Thoracic aorta (tissue), 2 donors: ENCODE measurements at regions not wholly inside any gene's neighbourhood (a gene's known extent, or its start where the extent isn't known, plus 50 kb on each side); places are given as distances from the start of the nearest gene placed in this dataset.

Experiments used
- ATAC-seq: fragments of 150-250 bp; one replicate; pipeline ENCODE4 v1.8.0; 2017; ENCODE audit warnings: low read depth; ENCODE audit not compliant: insufficient number of reproducible peaks, low FRiP score
- DNase-seq: peaks from one replicate; pipeline ENCODE4 v3.0.0-alpha.2; 2020; ENCODE audit warnings: low spot score
- H3K27ac ChIP-seq, 2 donors: fragments of 200-600 bp; sonication (generic); 1 replicate in 1 of 2; 2 replicates in 1 of 2; pipeline ENCODE4 v1.5.1; 2016; ENCODE audit warnings: mild to moderate bottlenecking in 2 of 2, moderate library complexity in 2 of 2
- H3K27me3 ChIP-seq: fragments of 200-600 bp; sonication (generic); replicated peaks from 2 replicates; pipeline ENCODE4 v1.6.0; 2016; ENCODE audit warnings: mild to moderate bottlenecking; ENCODE audit not compliant: insufficient read depth
- H3K36me3 ChIP-seq: fragments of 200-600 bp; sonication (generic); one replicate; pipeline ENCODE4 v1.5.1; 2016
- H3K4me1 ChIP-seq, 2 donors: fragments of 200-600 bp; sonication (generic); 1 replicate in 1 of 2; 2 replicates in 1 of 2; pipeline versions ENCODE4 v1.5.1 to v1.6.0; 2016; ENCODE audit warnings: low read depth in 2 of 2, mild to moderate bottlenecking in 1 of 2; ENCODE audit not compliant: control insufficient read depth in 1 of 2
- H3K4me3 ChIP-seq: fragments of 200-600 bp; sonication (generic); 2 replicates; pipeline ENCODE4 v1.5.1; 2016; ENCODE audit warnings: mild to moderate bottlenecking
- H3K9me3 ChIP-seq: fragments of 200-600 bp; sonication (generic); 2 replicates; pipeline ENCODE4 v1.5.1; 2016
- TF ChIP-seq, protein P1 (sequence below): fragments of 200-600 bp; sonication (generic); IDR thresholded peaks from one replicate; pipeline ENCODE4 v1.5.1; 2019; ENCODE audit warnings: antibody characterized with exemption

DNA sequence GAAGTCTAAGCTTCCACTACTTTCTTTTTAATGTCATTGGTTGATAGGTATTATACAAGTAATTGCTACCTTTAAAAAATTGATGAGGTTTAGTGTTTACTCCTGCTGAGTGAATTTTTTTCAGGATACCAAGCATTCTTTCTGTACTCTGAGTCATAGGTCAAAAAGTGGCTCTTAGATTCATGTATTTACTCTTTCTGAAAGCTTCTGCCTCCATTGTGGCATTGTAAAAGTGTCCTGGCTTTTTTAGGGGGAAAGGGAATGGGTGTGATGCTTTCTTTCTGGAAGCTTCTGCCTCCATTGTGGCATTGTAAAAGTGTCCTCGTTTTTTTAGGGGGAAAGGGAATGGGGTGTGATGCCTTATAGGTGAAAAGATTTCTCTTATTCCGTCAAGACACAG lies 286.5 kb downstream of the LPIN1 start:
- H3K36me3 ChIP-seq = no peaks in the 10 kb centered on the region
- H3K27ac ChIP-seq = no peak overlapping the region
- H3K27me3 ChIP-seq = no peaks in the 10 kb centered on the region
- no peak overlapping the region for H3K4me3 ChIP-seq
- ATAC-seq (no peak), DNase-seq (no peak)
- H3K4me1 ChIP-seq = no peaks in the 10 kb centered on the region
- no peaks in the 10 kb centered on the region for H3K9me3 ChIP-seq
- TF ChIP-seq, protein P1, sequence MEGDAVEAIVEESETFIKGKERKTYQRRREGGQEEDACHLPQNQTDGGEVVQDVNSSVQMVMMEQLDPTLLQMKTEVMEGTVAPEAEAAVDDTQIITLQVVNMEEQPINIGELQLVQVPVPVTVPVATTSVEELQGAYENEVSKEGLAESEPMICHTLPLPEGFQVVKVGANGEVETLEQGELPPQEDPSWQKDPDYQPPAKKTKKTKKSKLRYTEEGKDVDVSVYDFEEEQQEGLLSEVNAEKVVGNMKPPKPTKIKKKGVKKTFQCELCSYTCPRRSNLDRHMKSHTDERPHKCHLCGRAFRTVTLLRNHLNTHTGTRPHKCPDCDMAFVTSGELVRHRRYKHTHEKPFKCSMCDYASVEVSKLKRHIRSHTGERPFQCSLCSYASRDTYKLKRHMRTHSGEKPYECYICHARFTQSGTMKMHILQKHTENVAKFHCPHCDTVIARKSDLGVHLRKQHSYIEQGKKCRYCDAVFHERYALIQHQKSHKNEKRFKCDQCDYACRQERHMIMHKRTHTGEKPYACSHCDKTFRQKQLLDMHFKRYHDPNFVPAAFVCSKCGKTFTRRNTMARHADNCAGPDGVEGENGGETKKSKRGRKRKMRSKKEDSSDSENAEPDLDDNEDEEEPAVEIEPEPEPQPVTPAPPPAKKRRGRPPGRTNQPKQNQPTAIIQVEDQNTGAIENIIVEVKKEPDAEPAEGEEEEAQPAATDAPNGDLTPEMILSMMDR = no peak

DNA sequence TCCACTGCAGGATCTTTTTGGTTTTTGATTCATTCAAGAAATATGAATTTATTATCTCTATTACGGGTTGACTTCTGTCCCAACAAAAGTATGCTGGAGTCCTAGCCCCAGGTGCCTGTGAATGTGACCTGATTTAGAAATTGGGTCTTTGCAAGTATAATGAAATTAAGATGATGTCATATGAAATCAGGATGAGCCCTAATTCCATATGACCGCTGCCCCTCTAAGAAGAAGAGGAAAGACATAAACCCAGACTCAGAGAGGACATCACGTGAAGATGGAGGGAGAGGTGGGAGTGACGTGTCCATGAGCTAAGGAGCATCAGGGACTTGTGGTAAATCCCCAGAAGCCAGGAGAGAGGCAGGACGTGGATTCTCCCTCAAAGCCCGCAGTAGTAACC lies 287.1 kb downstream of the LPIN1 start:
- H3K27ac ChIP-seq = no peak overlapping the region
- no peaks in the 10 kb centered on the region for H3K36me3 ChIP-seq
- H3K4me3 ChIP-seq = no peak overlapping the region
- H3K4me1 ChIP-seq = no peaks in the 10 kb centered on the region
- TF ChIP-seq, protein P1 = no peak
- H3K27me3 ChIP-seq = no peaks in the 10 kb centered on the region
- no peak for DNase-seq
- ATAC-seq = no peak
- H3K9me3 ChIP-seq = no peaks in the 10 kb centered on the region

GRCh38 chr2:12034382-12034781 lies 287.9 kb downstream of the LPIN1 start:
- ATAC-seq = no peak
- H3K27ac ChIP-seq = no peak overlapping the region

GRCh38 chr2:12035029-12035720 lies 288.7 kb downstream of the LPIN1 start:
- Histone ChIP-seq H3K36me3 (no peaks in the 10 kb centered on the region), H3K9me3 (no peaks in the 10 kb centered on the region), H3K4me3 (no peak overlapping the region), H3K27me3 (no peaks in the 10 kb centered on the region), H3K4me1 (no peaks in the 10 kb centered on the region), H3K27ac (no peak overlapping the region)
- ATAC-seq = no peak
- no peak for DNase-seq
- TF ChIP-seq, protein P1 = no peak

More at GRCh38 chr2:12034382-12034781, 287.9 kb downstream of the LPIN1 start:
- Histone ChIP-seq H3K27me3 (no peaks in the 10 kb centered on the region), H3K4me3 (no peak overlapping the region), H3K36me3 (no peaks in the 10 kb centered on the region), H3K9me3 (no peaks in the 10 kb centered on the region), H3K4me1 (no peaks in the 10 kb centered on the region)
- no peak for DNase-seq
- TF ChIP-seq, protein P1 = no peak

- no peaks in the 10 kb centered on the region for H3K9me3 ChIP-seq
- TF ChIP-seq, protein P1 = no peak
- H3K27me3 ChIP-seq = no peaks in the 10 kb centered on the region
- no peak for DNase-seq
- no peak for ATAC-seq
- no peaks in the 10 kb centered on the region for H3K4me1 ChIP-seq
- H3K4me3 ChIP-seq = no peak overlapping the region
- no peak overlapping the region for H3K27ac ChIP-seq
- no peaks in the 10 kb centered on the region for H3K36me3 ChIP-seq
Observed at GRCh38 chr2:12035956-12036639, 289.7 kb downstream of the LPIN1 start.
